Gastroesophageal sphincter (tissue), 3 donors: ENCODE measurements at regions not wholly inside any gene's neighbourhood (a gene's known extent, or its start where the extent isn't known, plus 50 kb on each side); places are given as distances from the start of the nearest gene placed in this dataset.

Source experiments
- POLR2AphosphoS5 ChIP-seq: sonication (generic); formaldehyde crosslinking; IDR thresholded peaks from one replicate; pipeline ENCODE4 v1.6.1; 2017; ENCODE audit warnings: antibody characterized with exemption
- TF ChIP-seq, protein P1 (sequence below), 4 experiments: fragments of 200-600 bp in 2 of 4; fragments of 450-650 bp in 2 of 4; sonication (generic) in 1 of 4; IDR thresholded peaks; one replicate each; pipeline ENCODE4 v1.5.1; 2017 to 2019; ENCODE audit warnings: antibody characterized with exemption in 4 of 4, mild to moderate bottlenecking in 2 of 4, moderate library complexity in 2 of 4

GRCh38 chr9:24333629-24334028, 212.1 kb downstream of the IZUMO3 start:
- no peak for TF ChIP-seq POLR2AphosphoS5
- TF ChIP-seq, protein P1, sequence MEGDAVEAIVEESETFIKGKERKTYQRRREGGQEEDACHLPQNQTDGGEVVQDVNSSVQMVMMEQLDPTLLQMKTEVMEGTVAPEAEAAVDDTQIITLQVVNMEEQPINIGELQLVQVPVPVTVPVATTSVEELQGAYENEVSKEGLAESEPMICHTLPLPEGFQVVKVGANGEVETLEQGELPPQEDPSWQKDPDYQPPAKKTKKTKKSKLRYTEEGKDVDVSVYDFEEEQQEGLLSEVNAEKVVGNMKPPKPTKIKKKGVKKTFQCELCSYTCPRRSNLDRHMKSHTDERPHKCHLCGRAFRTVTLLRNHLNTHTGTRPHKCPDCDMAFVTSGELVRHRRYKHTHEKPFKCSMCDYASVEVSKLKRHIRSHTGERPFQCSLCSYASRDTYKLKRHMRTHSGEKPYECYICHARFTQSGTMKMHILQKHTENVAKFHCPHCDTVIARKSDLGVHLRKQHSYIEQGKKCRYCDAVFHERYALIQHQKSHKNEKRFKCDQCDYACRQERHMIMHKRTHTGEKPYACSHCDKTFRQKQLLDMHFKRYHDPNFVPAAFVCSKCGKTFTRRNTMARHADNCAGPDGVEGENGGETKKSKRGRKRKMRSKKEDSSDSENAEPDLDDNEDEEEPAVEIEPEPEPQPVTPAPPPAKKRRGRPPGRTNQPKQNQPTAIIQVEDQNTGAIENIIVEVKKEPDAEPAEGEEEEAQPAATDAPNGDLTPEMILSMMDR (IDR thresholded peaks at IDR 0.05) = no peak
